ENCODE measurements at regions not wholly inside any gene's neighbourhood (a gene's known extent, or its start where the extent isn't known, plus 50 kb on each side); places are given as distances from the start of the nearest gene placed in this dataset.

- Histone ChIP-seq H3K4me1 (no peaks in the 10 kb centered on the region), H3K4me3 (no peak overlapping the region), H3K36me3 (no peaks in the 10 kb centered on the region), H3K27ac (no peak overlapping the region), H3K9me3 (no peaks in the 10 kb centered on the region), H3K27me3 (no peaks in the 10 kb centered on the region)
- TF ChIP-seq, protein P1, sequence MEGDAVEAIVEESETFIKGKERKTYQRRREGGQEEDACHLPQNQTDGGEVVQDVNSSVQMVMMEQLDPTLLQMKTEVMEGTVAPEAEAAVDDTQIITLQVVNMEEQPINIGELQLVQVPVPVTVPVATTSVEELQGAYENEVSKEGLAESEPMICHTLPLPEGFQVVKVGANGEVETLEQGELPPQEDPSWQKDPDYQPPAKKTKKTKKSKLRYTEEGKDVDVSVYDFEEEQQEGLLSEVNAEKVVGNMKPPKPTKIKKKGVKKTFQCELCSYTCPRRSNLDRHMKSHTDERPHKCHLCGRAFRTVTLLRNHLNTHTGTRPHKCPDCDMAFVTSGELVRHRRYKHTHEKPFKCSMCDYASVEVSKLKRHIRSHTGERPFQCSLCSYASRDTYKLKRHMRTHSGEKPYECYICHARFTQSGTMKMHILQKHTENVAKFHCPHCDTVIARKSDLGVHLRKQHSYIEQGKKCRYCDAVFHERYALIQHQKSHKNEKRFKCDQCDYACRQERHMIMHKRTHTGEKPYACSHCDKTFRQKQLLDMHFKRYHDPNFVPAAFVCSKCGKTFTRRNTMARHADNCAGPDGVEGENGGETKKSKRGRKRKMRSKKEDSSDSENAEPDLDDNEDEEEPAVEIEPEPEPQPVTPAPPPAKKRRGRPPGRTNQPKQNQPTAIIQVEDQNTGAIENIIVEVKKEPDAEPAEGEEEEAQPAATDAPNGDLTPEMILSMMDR (IDR thresholded peaks at IDR 0.05), result no peak
- no peak for TF ChIP-seq POLR2A (IDR thresholded peaks at IDR 0.05)
- DNase-seq, result no peak
These were observed 112.3 kb upstream of the SHOX start for GRCh38 chrX:518319-518718.

GRCh38 chrX:519741-520140 lies 110.8 kb upstream of the SHOX start:
- Histone ChIP-seq H3K27me3 (no peaks in the 10 kb centered on the region), H3K9me3 (no peaks in the 10 kb centered on the region), H3K4me3 (no peak overlapping the region), H3K36me3 (no peaks in the 10 kb centered on the region), H3K4me1 (no peaks in the 10 kb centered on the region), H3K27ac (no peak overlapping the region)
- no peak for DNase-seq
- TF ChIP-seq, protein P1 (IDR thresholded peaks at IDR 0.05), result no peak
- TF ChIP-seq POLR2A (IDR thresholded peaks at IDR 0.05), result no peak

DNA sequence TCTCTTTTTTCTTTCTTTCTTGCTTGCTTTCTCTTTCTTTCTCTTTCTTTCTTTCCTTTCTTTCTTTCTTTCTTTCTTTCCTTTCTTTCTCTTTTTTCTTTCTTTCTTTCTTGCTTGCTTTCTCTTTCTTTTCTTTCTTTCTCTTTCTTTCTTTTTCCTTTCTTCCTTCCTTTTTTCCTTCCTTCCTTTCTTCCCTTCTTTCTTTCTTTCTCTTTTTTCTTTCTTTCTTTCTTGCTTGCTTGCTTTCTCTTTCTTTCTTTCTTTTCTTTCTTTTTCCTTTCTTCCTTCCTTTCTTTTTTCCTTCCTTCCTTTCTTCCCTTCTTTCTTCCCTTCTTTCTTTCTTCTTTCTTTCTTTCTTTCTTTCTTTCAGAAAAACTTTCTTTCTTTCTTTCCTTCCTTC lies 108.1 kb upstream of the SHOX start:
- no peaks in the 10 kb centered on the region for H3K9me3 ChIP-seq
- H3K36me3 ChIP-seq, result no peaks in the 10 kb centered on the region
- no peak overlapping the region for H3K27ac ChIP-seq

DNA sequence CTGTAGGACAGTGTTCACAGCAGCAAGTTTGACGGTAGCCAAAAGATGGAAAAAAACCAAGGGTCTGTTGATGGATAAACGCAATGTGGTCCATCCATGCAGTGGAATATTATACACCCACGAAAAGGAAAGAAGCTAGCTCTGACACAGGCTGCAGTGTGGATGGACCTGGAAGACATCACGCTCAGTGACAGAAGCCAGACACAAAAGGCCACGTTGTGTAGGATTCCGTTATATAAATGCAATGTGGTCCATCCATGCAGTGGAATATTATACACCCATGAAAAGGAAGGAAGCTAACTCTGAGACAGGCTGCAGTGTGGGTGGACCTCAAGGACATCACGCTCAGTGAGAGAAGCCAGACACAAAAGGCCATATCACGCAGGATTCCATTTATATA lies 105.5 kb upstream of the SHOX start:
- Histone ChIP-seq H3K27me3 (no peaks in the 10 kb centered on the region), H3K9me3 (no peaks in the 10 kb centered on the region), H3K36me3 (no peaks in the 10 kb centered on the region), H3K4me1 (no peaks in the 10 kb centered on the region), H3K4me3 (no peak overlapping the region), H3K27ac (no peak overlapping the region)
- DNase-seq, result no peak
- TF ChIP-seq, protein P1 (IDR thresholded peaks at IDR 0.05), result no peak
- TF ChIP-seq POLR2A (IDR thresholded peaks at IDR 0.05), result no peak

More for the DNA sequence above, 108.1 kb upstream of the SHOX start:
- no peak for DNase-seq
- Histone ChIP-seq H3K27me3 (no peaks in the 10 kb centered on the region), H3K4me1 (no peaks in the 10 kb centered on the region), H3K4me3 (no peak overlapping the region)
- no peak for TF ChIP-seq POLR2A (IDR thresholded peaks at IDR 0.05)
- TF ChIP-seq, protein P1 (IDR thresholded peaks at IDR 0.05), result no peak

DNA sequence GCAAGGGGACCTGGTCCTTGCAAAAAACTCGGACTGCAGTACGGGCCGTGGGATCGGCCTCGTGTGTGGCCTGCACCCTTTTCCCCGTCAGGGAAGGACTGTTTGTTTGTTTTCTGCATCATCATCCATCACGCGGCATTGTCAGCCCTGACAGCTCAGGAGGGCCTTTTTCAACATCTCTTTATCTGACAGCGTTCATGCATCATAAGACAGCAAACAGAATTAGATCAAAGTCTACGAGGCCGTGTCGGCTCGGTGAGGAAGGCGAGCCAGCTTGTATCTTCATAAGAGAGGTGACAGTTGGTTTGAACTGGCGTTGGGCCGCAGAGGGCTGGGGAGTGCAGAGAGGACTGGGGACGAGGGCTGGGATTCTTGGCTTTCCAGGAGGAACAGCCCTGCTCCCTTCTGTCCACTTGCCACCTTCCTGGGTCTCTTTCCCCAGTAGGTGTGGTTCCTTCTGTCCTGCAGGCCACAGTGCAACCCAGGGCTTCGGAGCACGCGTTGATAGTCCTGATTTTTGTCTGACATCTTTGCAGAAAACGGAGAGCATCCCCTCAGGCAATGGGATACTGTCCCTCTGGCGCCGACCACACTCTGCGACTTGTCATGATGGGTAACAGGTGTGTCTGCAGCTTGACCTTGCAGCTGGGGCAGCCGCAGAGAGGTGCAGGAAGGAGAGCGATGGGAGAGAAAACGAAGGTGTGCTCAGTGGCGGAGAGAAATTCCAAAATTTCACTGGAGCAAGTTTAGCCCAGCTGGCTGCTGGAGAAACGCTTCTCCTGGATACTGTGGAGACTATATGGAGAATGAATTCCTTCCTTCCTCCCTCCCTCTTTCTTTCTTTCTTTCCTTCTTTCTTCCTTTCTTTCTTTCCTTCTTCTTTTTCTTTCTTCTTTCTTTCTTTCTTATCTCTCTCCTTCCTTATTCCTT lies 104.0 kb upstream of the SHOX start:
- H3K27ac ChIP-seq, result no peak overlapping the region
- no peaks in the 10 kb centered on the region for H3K27me3 ChIP-seq
- no peak for TF ChIP-seq POLR2A (IDR thresholded peaks at IDR 0.05)
- TF ChIP-seq, protein P1 (IDR thresholded peaks at IDR 0.05), result no peak
- no peak overlapping the region for H3K4me3 ChIP-seq
- DNase-seq, result no peak
- H3K9me3 ChIP-seq, result no peaks in the 10 kb centered on the region
- no peaks in the 10 kb centered on the region for H3K36me3 ChIP-seq
- no peaks in the 10 kb centered on the region for H3K4me1 ChIP-seq

Data from Peyer's patch (tissue), 4 donors.